WI38 (cell line): ENCODE measurements at regions not wholly inside any gene's neighbourhood (a gene's known extent, or its start where the extent isn't known, plus 50 kb on each side); places are given as distances from the start of the nearest gene placed in this dataset.
"Not testable (repeated sequence)": the region's sequence is repeated elsewhere in the genome, so short reads cannot be mapped to it uniquely, and the experiment has no call there.

ENCODE experiments used
- H3K4me3 ChIP-seq: 2 replicates; pipeline ENCODE4 v1.5.1; 2011; ENCODE audit warnings: low read depth, mild to moderate bottlenecking, control low read depth, low read length
- CTCF ChIP-seq: IDR thresholded peaks from 2 replicates; pipeline ENCODE4 v1.5.1; 2012; ENCODE audit warnings: low read depth, mild to moderate bottlenecking, control low read depth, low read length

GRCh38 chr16:22699356-22699755 lies 114.6 kb upstream of the HS3ST2 start:
- no peak for TF ChIP-seq CTCF

GRCh38 chr16:22705799-22706198 lies 108.2 kb upstream of the HS3ST2 start:
- H3K4me3 ChIP-seq: no peak overlapping the region
- TF ChIP-seq CTCF: no peak

More at GRCh38 chr16:22699356-22699755, 114.6 kb upstream of the HS3ST2 start:
- no peak overlapping the region for H3K4me3 ChIP-seq

DNA sequence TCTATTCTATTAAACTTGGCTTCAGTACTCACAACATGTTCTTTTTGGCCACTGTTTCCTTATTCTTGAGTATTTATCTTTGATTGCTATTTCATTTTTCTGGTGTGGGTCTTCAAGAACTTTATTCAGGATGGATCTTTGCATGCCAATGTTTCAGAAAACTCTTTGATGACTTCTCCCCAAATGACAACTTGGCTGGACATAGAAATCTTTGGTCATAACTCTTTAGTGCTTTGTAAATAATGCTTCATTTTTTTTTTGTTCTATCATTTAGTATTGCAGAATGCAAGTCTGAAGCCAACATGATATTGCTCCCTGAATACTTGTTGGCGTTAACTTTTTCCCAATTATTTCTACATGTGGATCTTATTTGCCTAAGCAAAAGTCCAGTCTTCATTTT lies 103.6 kb upstream of the HS3ST2 start:
- no peak for TF ChIP-seq CTCF
- no peak overlapping the region for H3K4me3 ChIP-seq

- no peak overlapping the region for H3K4me3 ChIP-seq
- TF ChIP-seq CTCF: no peak
Observed at GRCh38 chr16:22711847-22712246, 102.1 kb upstream of the HS3ST2 start.

DNA sequence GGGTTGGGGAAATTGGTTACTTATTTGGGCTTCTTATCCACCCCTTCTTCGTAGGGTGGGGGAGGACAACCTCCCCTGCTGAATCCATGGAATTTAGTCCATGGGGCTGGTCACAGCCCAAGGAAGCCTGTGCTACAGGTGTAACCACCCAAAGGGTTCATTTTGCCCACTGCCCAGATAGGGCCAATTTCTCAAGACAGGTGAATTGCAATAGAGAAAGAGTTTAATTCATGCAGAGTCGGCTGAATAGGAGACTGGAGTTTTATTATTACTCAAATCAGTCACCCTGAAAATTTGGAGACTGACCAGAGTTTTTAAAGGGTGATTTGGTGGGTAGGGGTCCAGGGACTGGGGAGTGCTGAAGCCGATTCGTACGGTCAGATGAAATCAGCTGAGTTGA lies 101.5 kb upstream of the HS3ST2 start:
- no peak overlapping the region for H3K4me3 ChIP-seq
- TF ChIP-seq CTCF: no peak

DNA sequence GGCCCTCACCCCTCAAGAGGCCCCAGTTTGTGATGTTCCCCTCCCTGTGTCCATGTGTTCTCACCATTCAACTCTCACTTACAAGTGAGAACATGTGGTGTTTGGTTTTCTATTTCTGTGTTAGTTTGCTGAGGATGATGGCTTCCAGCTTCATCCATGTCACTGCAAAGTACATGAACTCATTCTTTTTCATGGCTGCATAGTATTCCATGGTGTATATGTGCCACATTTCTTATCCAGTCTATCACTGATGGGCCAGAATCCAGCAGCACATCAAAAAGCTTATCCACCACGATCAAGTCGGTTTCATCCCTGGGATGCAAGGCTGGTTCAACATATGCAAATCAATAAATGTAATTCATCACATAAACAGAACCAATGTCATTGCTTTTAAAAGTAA lies 95.4 kb upstream of the HS3ST2 start:
- H3K4me3 ChIP-seq: not testable (repeated sequence)

- H3K4me3 ChIP-seq: no peak overlapping the region
- TF ChIP-seq CTCF: no peak
Observed at GRCh38 chr16:22719945-22720344, 94.0 kb upstream of the HS3ST2 start.

DNA sequence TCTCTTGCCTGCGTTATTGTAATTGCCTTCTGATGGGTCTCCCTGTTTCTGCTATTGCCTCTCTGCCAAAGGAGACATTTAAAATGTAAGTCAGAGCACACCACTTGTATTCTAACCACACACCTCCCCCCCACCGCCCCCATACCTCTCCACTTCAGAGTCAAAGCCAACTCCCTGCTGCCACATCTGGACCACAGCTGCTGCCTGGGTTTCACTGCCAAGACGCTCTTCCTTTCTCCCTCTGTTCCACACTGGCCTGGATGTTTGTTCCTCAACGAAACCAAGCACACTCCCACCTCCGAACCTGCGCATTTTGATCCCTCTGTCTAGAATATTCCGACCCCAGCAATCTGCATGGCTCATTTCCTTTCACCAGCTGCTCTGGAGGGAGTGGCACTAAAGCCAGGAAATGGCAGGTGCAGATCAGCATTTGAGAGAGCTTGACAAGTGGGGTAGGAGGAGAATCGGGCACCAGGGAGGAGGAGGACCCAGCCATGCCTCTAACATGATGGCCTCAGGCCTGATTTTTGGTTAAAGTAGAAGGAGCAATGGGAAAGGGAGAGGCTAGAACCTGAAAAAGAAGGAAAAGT lies 92.4 kb upstream of the HS3ST2 start:
- no peak overlapping the region for H3K4me3 ChIP-seq
- TF ChIP-seq CTCF: no peak

GRCh38 chr16:22722551-22723541 lies 91.1 kb upstream of the HS3ST2 start:
- not testable (repeated sequence) for H3K4me3 ChIP-seq
